ENCODE measurements at regions not wholly inside any gene's neighbourhood (a gene's known extent, or its start where the extent isn't known, plus 50 kb on each side); places are given as distances from the start of the nearest gene placed in this dataset.

GRCh38 chr4:59700651-59701050 lies 1499.5 kb upstream of the ADGRL3 start:
- Mint-ChIP-seq H3K27me3 (ENCODE audit: low read depth) (no peaks in the 10 kb centered on the region), H3K9me3 (no peaks in the 10 kb centered on the region), H3K27ac (no peak overlapping the region), H3K4me1 (no peaks in the 10 kb centered on the region), H3K36me3 (ENCODE audit: insufficient read depth in 1 of 3, low read depth in 3 of 3) (no peaks in the 10 kb centered on the region), H3K4me3 (no peak overlapping the region)
- TF ChIP-seq CTCF (conservative IDR thresholded peaks at IDR 0.05), result no peak
- Histone ChIP-seq H3K4me1 (ENCODE audit: insufficient read depth, low read length) (no peaks in the 10 kb centered on the region), H3K23ac (ENCODE audit: insufficient read length, low read depth, low read length) (no peak overlapping the region), H3K23me2 (ENCODE audit: insufficient read length, low read depth, low read length, poor library complexity, severe bottlenecking) (no peaks in the 10 kb centered on the region), H3K18ac (ENCODE audit: insufficient read length, low read depth, low read length) (no peak overlapping the region), H2BK12ac (ENCODE audit: insufficient read length, low read depth, low read length) (no peak overlapping the region), H3K9ac (ENCODE audit: extremely low read depth, insufficient read length, low read length) (no peak overlapping the region), H3K4ac (ENCODE audit: low read depth, low read length) (no peak overlapping the region), H2BK20ac (ENCODE audit: low read depth, low read length, poor library complexity, severe bottlenecking) (no peak overlapping the region), H2BK5ac (ENCODE audit: insufficient read length, low read length) (no peak overlapping the region), H4K8ac (replicated peaks; ENCODE audit: insufficient read length, low read depth, low read length) (no peak overlapping the region), H3K27me3 (ENCODE audit: insufficient read depth, low read length) (no peaks in the 10 kb centered on the region), H3K79me2 (ENCODE audit: insufficient read depth, low read length) (no peaks in the 10 kb centered on the region), H3T11ph (ENCODE audit: low read length) (no peak overlapping the region), H2BK120ac (ENCODE audit: low read depth, low read length, poor library complexity, severe bottlenecking) (no peak overlapping the region), H3K4me2 (ENCODE audit: insufficient read depth, insufficient read length, low read length) (no peak overlapping the region), H4K20me1 (ENCODE audit: control insufficient read depth, insufficient read depth, insufficient read length) (no peaks in the 10 kb centered on the region), H3K9me3 (ENCODE audit: control insufficient read depth, low read depth, low read length) (no peaks in the 10 kb centered on the region), H3K14ac (ENCODE audit: insufficient read depth, low read length) (no peak overlapping the region), H3K56ac (ENCODE audit: insufficient read length, low read depth, low read length) (no peak overlapping the region), H2AFZ (ENCODE audit: low read length) (no peak overlapping the region), H4K91ac (ENCODE audit: insufficient read length, low read depth, low read length) (no peak overlapping the region), H3K79me1 (ENCODE audit: insufficient read depth, low read depth, low read length, poor library complexity, severe bottlenecking) (no peaks in the 10 kb centered on the region), H3K27ac (ENCODE audit: insufficient read length, low read depth, low read length) (no peak overlapping the region), H2BK15ac (ENCODE audit: low read depth, low read length) (no peak overlapping the region), H2AK5ac (ENCODE audit: insufficient read length, low read length) (no peak overlapping the region), H4K5ac (ENCODE audit: insufficient read length, low read depth, low read length) (no peak overlapping the region)
- no peak for DNase-seq
- WGBS (ENCODE audit: extremely low coverage, insufficient read length, low lambda C conversion rate), result no CpG with 5 or more reads among the region's 2 CpGs

All from H9 (cell line).